ENCODE measurements at regions not wholly inside any gene's neighbourhood (a gene's known extent, or its start where the extent isn't known, plus 50 kb on each side); places are given as distances from the start of the nearest gene placed in this dataset.

DNA sequence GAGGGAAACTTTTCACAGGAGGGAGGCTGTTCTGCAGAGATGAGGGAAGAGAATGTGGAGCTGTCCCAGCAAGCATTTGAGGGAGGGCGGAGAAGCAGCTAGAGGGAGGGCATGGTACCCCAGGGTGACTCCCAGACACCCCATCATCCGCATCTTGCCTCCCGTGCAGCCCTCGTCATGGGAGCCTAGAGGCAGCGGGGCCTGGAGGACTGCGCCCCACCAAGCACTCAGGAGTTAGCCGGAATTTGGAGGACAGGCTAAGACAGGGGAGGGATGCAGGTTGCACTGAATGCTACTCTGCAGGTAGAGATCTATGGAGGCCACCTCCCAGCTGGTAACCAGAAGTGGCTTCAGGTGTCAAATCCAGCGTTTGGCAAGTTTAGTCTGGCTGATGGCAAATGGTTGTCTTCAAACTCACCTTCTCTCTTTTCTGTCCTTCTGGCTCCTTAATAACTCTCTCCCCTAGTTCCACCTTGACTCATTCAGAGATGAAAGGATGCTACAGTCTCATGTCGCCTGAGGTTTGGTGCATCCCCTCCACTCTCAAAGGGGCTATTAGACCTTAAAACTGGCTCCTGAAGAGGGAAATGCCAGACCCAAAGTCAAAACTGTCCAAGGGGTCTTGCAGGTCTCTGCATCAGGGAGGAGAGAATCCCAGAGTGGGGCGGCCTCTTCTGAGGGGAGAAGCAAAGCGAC lies 155.9 kb upstream of the TLE3 start:
- DNase-seq: no peak

DNA sequence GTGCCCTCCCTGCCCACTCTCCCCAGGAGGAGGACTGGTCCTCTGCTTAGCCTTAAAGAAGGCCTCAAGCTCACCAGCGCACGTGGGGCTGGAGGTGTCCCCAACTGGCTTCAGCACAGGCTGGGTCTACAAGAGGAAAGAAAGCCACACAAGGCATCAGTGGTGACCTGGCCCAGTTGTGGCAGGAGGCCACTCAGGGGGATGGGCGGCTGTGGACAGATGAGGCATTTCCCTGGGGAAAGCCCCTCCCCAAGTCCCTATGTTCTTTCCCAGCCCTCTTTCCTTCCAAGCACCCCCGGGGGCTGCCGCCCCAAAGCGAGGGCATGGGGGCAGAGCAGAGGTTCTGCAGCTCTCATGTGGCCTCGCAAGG lies 155.2 kb upstream of the TLE3 start:
- DNase-seq: no peak

DNA sequence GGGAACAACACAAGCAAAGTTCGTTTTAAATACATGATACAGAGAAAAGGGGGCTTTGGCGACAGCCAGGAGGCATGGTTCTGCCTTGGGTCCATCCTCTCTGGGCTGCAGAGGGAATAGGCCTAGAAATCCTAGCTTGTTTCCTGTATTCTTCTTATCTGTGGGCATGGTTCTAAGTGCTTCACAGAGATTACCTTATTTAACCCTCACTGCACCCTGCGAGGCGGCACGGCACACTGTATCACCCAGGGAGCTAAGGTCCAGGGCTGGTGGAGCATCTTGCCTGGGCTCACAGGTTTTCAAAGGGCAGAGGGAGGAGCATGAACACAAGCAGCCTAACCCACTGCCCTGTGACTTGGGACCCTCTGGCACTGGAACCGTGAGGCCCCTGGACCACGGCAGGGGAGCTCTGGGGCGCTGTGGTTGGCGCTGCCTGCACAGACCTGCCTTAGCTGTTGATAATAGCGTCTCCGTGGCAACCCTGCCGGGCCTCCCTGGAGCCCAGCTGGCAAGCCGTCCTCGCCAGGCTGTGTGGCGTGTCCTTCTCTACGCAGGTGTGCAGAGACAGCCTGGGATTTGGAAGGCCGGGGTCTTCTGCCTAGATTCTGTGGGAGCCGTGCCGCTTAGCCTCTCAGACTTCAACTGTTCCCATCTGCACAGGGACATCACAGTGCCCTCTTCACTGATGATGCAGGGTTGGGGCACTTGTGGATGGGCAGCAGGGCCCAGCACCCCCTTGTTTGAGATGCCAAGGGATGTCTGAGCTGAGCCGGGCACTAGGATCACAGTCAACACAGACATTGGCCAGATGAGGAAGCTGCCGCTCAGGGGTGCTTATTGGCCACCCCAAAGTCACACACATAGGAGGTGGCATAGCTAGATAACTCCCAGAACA lies 154.6 kb upstream of the TLE3 start:
- DNase-seq: no peak

DNA sequence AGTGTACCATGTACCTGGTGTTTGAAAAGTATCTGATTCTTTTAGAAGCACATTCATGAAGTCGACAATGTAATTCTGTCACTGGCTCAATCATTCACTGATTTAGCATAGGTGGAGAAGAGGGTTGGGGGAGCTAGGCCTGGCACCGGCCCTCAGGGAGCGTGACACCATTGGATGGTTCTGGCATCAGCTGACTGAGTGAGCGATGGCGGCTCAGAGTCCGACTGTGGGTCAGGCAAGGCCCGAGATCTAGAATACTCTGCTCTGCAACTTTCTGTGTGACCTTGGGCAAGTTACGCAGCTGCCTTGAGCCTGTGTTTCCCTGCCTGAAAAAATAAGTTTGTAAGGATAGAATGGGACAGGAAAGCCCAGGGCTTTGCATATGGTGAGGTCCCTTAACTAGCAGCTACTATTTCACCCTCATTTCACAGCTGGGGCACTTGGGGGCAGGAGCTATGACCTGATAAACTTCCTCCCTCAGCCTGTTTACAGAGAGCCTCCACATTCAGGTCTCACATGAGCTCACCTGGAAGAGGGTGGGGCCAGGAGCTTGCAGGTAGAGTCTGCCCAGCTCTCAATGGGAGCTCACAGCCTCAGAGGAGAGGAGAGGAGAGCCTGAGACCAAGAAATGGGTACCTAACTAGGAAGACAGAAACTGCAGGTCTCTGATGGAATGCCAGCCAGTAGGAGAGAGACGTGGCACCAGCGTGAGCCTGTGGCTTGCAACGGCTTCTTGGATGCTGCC lies 153.7 kb upstream of the TLE3 start:
- no peak for DNase-seq

DNA sequence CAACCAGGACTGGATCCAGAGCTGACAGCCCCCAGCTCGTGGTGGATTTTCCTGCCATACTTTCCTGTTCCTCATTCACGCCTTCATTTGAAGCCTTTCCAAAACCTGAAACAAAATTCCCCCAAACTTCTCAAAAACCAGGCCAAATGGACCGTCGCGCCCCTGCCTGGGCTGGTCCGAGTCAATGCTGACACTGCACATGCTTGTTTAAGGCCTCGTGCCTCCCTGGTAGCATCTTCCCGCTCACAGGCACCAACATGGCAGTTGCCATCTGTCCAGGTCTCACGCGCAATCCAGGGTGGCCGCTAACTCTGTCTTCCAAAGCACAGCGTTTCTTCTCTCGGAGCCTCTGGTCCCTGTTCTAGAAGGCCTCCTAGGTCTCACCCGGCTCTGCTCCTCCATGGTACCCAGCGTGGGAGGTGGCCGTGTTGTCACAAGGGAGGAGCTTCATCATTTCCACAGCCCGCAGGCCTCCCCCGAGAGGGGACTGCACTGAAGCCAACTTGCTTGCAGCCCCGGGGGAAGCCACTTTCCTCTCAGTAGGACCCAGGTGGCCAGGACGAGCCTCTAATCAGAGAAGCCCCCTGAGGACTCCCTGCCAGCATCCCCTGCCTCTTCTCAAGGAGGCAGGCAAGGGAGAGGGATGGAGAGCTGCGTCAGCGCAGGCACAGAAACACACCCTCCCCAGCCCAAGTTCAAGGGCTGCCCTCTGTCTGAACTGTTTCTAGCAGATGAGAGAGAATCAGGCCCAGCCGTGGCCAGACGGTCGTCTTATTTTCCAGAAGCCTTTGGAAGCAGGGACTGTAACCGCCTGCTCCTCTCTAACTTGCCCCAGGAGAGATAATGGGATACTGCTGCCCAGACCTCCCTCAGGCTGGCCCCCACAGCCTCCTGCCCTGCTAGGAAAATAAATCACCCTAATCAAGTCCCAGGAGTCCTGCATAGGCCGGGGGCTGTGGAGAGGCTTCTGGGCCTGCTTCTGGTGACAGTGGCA lies 152.8 kb upstream of the TLE3 start:
- no peak for DNase-seq

DNA sequence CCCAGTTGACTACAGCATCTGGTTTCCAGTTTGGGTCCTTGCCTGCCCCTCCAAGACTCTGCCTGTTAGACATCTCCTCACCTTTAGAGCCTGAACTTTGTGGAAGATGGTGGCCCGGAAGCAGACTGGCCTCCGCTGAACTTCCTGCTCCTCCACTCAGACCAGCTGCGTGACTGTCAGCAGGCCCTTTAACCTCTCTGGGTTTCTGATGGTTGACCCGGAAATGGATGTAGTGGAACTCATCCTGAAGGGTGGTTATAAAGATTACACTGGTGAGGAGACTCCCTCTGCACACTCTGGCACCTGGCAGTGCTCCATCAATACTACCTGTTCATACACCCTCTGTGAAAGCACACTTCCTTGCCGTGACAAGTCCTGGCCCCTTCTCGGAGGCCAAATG lies 151.9 kb upstream of the TLE3 start:
- DNase-seq: no peak

DNA sequence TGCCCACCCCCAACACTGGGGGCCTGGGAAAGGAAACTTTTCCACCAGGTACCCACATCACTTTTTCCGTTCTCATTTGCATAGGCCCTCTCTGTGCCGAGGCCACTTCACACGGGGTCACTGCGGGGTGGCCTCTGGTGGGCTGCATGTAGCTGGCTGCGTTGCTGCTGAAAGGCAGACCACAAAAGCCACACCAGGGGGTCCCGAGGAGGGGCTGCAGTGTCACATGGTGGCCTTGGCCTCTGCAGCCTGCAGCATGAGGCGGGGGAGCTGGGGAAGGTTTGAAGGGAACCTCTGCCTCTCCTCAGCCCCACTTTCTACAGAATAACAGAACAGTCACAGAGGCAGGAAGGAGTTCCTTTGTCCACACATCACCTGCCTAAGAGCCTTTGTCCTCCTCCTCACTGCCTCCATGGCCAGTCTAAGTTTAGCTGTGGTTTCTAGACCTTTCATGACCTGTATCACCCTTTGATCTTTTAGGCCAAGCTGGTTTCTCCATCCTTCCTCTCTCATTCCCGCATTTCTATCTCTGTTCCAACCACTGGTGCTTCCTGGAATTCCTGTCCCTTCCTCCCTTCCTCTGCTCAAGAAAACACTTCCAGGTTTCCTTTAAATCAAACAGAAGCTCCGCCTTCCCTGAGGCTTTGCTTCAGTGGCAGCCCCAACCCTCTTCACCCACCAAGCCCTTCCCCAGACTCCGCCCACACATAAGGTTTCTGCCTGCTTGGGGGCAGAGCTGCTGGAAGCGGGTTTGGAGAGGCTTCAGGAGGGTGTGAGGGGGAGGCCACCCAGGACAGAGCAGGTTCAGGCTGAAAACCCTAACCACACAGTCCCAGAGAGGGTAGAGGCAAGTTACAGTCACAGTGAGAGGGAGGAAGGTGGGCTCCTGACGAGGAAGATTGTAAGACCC lies 150.7 kb upstream of the TLE3 start:
- DNase-seq: no peak

DNA sequence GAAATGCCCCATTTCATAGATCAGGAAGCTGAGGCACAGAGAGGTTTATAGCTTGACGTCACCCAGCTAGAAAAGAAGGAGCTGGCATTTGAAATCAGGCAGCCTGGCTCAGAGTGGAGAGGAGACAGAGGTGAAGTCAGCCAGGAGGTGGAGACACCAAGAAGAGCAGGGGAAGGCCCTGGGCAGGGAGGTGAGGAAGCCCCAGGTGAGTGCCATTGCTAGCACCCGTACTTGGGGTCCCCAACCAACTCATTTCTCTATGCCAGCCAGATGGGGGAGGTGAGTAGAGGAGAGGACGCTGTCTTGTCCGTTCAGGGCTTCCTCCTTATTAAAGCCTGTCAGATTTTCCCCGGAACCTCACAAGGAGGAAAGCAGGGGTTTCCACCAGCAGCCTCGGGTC lies 149.6 kb upstream of the TLE3 start:
- DNase-seq: no peak

DNA sequence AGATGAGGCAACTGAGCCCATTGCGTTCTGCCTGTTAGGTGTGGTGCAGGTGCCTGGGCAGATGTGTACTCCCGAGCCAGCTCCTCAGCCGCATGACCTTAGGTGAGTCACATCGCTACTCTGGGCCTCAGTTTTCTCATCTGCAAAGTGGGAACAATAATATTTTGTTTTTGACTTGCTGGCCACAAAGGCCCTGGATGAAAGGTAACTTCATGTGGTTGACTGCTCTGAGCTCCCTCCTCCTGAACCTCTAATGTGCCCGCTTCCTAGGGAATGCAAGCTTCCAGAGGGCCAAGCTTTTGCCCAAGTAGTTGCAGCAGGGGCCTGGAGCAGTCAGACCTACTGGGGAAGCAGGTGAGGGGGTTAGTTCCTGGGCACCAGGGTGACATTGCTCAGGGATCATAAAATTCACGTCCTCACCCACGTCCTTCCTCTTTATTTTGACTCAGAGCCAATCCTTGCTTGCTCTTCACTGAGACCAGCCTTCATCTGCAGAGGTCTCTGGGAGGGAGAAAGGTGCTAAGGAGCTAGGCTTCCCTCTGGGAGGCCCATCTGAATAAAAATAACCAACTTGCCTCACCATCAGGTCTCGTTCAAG lies 149.0 kb upstream of the TLE3 start:
- no peak for DNase-seq

DNA sequence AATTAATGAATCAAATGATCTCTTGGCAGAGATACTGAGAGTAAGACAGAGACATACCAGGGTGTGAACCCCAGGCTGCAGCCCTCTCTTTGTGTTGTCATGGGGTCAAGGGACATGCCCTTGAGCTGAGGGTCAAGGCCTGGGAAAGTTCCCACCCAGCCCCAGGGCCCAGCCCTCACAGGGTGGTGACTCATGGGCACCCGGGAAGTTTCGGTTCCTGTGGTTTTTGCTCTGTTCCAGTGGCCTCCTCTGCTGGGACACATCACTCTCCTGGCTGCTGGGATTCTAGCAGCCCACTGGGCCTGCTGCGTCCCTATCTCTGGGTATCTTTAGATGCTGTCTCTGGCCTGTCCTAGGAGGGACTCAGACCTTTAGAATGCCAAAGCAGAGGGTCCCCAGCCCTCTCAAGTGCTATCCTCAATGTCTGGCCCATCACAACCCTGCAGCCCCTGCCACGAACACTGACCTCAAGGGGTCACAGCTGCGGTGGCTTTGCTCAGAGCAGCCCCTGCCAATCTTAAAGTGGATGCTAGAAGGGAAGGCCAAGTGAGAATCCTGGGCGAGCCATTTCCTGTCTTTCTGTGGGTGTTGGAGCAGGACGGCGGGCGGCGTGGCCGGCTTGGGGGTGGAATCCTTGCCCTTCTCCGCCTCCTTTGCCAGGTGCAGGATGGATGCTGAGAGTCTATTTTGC lies 148.4 kb upstream of the TLE3 start:
- DNase-seq: peak; percentile 69

DNA sequence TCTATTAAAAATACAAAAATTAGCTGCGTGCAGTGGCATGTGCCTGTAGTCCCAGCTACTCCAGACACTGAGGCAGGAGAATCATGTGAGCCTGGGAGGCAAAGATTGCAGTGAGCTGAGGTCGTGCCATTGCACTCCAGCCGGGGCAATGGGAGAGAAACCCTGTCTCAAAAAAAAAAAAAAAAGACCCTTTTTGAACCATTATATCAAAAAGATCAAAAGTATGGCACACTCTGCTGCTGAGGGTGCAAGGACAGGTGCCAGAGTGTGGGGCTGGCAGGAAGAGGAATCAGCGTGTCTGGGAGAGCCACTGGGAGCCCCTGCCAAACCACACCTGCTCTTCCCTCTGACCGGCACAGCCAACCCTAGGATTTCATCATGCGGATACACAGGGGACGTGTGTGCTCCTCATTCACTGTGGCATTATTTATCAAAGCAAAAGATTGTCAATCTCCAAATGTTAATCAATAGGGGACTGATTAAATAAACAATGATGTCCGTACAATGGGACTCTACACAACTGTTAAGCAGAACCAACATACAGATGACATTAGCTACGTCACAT lies 147.3 kb upstream of the TLE3 start:
- no peak for DNase-seq

DNA sequence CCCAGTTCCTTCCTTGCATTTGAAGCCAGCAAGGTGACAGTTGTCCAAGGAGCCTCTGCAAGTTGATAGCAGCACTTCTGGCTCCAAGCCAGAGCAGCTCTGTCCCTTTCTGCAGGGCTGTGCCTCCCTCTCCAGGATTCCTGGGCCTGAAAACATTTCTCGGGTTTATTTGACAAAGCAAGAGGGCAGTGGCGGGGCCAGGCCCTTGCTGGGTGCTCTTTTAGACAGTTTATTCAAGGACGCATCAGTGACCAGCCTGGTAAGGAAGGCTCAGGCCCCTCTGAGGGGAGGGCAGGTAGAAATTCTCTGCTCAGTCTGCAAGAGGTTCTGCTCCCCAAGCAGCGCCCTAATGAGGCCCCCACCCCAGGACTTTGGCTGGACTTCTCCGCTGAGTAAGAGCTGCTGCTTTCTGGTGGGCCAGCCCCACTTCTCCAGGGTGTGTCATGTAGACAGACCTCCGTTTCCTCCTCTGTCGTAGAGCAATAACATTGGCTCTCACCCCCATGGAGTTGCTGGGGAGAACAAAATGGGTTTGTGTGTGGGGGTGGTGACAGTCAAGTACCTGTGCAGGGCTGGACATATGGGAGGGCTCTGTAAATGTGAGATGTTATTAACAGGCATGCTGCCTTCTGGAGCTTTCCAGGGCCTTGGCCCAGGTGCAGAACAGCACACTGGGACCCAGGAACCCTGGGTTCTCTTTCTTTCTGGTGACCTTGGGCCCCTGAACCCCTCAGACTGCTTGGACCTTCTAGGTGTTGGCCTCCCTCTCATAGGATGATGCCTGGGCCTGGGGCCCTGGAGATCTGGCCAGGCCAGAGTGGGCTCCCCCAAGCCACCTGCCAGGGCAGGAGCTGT lies 146.2 kb upstream of the TLE3 start:
- no peak for DNase-seq

DNA sequence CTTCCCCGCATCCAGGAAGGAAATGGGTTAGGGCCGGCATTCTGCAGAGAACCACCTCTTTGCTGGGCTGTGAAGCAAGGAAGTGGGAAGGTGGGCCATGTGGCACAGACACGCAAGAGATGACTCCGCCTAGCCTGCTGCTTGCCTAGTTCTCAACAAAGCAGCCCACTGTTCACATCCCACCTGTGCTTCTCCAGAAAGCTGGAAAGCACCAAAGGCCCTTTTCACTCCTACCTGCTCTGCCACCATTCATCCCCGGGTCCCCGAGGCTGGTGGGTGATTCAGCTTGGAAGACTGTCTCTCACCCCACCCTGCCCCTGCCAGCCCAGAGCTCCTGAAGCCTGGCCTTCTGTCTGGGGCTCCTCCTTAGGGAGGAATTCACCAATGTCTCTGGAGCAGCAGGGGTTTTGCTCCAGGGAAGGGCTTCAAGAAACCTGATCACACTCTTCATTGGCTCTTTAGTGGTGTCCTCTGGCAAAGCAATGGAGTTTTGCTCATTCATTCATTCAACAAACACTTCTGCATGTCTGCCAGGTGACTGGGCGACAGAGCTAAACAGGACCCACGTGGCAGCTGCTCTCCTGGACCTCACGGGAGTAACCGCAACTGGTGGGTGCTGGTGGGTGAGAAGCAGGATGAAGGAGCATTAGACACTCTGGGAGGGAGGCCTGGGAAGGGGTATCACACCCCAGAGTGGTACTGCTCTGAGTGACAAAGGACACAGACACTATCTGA lies 145.4 kb upstream of the TLE3 start:
- DNase-seq: no peak

DNA sequence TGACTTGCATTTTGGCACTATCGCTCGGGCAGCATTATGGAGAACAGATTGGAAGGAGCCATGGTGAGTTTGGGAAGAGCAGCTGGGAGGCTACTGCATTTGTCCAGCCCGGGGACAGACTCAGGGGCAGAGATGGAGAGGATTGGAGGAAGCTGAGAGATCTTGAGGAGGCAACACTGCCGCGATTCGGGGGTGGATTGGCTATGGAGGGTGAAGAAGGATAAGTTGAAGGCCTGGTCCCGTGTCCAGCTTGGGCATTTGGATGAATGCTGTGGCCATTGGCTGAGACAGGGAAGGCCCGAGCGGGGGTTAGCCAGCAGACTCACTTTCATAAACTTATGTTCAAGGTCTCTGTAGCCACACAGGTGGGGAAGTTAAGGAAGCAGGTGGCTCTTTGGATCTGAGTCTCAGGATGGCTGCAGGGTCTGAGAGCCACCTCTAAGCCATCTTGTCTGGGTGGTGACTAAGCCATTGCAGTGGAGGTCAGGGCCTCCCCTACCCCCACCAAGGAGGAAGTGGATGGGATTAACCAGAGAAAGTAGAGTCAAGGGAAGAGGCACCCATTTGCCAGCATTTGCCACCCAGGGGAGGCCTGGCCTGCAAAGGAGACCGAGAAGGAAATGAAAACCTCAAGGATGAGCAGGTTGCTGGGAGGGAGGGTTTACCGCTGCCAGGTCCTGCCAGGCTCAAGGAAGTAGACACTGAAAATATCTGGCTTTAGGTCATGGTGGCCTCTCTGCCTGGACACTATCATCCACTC lies 144.0 kb upstream of the TLE3 start:
- no peak for DNase-seq

DNA sequence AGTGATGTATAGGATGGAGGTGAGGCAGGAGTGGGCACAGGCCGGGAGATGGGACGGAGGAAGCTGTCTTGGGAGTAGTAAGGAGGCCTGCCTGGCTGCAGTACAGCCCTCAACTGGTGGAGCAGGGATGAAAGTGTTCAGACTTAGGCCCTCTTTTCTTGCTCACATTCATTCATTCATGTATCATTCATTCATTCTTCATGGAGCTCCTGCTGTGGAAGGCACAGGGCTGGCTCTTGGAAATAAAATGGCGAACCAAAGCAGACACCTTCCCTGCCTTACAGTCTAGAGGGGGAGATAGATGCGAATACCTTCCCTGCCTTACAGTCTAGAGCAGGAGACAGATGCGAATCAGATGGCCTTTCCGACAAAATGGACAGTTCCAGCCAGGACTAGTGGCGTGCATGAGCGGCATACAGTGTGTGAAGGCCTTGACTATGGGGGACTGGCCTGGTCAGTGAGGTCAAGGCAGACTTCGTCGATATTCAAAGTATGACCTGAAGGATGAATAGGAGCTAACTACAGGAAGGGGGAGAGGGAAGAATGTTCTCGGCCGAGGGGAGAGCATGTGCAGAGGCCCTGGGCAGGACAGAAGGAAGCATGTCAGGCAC lies 143.2 kb upstream of the TLE3 start:
- no peak for DNase-seq

DNA sequence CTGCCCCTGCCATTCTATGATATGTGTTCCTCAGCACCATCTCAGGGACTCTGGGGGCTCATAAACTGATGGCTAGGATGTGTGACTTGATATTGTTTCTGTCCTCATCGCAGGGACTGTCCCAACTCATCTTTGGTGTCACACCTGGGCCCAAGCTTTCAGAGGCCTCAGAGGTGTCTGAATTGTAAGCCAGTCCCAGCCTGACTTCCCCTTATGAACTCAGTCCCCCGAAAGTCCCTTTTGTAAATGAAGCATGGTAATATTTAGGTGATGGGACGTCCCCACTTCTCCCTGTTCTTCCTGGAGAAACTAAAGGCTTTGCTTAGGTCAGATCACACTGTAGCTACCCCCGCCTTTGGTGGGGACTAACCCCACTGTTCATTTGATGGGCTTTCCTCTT lies 142.4 kb upstream of the TLE3 start:
- peak; percentile 57 for DNase-seq

DNA sequence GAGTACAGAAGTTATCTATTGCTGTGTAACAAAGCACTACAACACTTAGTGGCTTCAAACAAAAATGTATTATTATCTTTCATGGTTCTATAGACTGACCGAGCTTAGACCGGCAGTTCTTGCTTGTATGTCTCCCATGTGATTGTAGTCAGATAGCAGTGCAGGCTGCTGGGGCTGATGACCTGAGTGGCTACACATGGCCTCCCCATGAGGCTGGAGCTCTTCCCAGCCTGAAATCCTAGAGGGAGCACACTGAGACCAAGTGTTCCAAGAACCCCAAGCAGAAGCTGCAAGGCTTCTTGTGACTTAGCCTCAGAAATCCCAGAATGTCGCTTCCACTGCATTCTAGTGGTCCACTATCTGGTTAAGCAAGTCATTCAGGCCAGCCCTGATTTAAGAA lies 141.2 kb upstream of the TLE3 start:
- no peak for DNase-seq

Data from CD4-positive, alpha-beta T cell treated with Interferon gamma for 1 hour (primary cell).